ENCODE measurements at regions not wholly inside any gene's neighbourhood (a gene's known extent, or its start where the extent isn't known, plus 50 kb on each side); places are given as distances from the start of the nearest gene placed in this dataset.

- TF ChIP-seq, protein P1, sequence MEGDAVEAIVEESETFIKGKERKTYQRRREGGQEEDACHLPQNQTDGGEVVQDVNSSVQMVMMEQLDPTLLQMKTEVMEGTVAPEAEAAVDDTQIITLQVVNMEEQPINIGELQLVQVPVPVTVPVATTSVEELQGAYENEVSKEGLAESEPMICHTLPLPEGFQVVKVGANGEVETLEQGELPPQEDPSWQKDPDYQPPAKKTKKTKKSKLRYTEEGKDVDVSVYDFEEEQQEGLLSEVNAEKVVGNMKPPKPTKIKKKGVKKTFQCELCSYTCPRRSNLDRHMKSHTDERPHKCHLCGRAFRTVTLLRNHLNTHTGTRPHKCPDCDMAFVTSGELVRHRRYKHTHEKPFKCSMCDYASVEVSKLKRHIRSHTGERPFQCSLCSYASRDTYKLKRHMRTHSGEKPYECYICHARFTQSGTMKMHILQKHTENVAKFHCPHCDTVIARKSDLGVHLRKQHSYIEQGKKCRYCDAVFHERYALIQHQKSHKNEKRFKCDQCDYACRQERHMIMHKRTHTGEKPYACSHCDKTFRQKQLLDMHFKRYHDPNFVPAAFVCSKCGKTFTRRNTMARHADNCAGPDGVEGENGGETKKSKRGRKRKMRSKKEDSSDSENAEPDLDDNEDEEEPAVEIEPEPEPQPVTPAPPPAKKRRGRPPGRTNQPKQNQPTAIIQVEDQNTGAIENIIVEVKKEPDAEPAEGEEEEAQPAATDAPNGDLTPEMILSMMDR (IDR thresholded peaks at IDR 0.05; ENCODE audit: low read depth, low read length, poor library complexity, severe bottlenecking), result no peak
- no peak for TF ChIP-seq EZH2phosphoT487 (IDR thresholded peaks at IDR 0.05; ENCODE audit: borderline replicate concordance, low read length)
These were observed 323.0 kb downstream of the UTRN start for GRCh38 chr6:144607998-144608735.
